CD4-positive, alpha-beta T cell treated with Interferon gamma for 1 hour (primary cell): ENCODE measurements at regions not wholly inside any gene's neighbourhood (a gene's known extent, or its start where the extent isn't known, plus 50 kb on each side); places are given as distances from the start of the nearest gene placed in this dataset.
"Not testable (repeated sequence)": the region's sequence is repeated elsewhere in the genome, so short reads cannot be mapped to it uniquely, and the experiment has no call there.

ENCODE experiments used
- DNase-seq: peaks from one replicate; pipeline ENCODE4 v3.0.0-alpha.2; 2020

- DNase-seq: no peak
Observed at GRCh38 chr18:79596446-79597175, 83.0 kb upstream of the CTDP1 start.

DNA sequence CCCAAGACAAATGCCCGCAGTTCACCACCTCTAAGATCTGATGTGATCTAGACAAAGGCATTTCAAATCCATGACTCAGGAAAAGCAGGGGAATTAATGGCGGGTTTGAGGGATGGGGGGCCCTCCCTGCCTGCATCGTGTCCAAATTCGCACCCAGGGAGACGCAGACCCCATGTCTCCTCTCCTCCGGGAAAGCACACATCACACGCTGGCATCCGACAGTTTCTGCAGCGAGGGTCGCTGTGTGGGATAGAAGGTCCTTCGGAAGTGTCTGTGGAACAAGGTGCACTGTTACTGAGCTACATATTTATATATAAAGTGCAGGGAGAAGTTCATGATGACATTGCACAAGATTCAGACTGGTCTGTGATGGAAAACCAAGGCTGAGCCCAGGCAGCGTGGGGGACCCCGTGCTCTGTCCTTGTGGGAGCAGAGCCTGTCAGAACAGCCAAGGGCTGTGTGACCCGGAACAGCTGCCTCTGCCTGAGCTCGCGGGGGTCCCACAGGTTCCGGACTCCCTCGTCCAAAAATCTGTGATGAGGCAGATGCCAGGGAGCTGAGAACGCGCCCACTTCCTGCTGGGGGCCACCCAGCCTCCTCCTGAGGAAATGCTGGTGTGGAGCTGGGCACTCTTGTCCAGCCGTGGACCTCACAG lies 82.3 kb upstream of the CTDP1 start:
- no peak for DNase-seq

DNA sequence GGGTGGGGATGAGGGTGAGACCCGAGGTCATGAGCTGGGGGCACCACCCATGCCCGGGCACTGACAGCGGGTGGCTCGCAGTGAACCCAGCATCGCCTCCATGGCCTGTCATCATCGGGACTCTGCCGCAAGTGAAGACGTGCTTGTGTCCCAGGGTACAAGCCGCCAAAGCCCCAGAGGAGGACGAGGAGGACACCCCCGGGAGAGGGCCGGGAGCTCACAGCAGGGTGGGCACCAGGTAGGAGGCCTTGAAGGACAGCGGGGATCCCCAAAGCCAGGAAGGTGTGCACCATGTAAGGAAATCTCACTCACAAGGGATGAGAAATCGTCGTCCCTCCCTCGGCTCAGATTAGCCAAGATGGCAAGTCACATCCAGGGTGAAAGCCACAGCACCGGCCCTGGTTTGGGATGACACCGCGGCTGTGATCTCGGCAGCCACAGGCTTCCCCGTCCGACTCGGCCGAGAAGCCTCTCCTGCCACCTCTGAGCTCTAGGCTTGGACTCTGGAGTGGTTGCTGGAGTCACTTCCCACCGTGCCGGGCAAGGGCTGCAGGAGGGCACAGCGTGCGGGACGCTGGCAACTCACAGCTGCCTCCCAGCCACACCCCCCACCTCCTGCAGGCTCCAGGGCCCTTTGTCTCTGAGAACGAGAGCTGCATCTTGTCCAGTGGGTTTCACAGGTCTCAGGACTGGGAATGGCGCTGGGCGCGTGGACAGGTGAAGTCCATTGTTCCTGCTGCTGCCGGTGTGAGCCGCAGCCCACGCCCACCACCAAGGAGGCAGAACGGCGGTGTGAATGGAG lies 81.6 kb upstream of the CTDP1 start:
- DNase-seq: no peak

- no peak for DNase-seq
Observed at GRCh38 chr18:79598633-79599175, 80.9 kb upstream of the CTDP1 start.

DNA sequence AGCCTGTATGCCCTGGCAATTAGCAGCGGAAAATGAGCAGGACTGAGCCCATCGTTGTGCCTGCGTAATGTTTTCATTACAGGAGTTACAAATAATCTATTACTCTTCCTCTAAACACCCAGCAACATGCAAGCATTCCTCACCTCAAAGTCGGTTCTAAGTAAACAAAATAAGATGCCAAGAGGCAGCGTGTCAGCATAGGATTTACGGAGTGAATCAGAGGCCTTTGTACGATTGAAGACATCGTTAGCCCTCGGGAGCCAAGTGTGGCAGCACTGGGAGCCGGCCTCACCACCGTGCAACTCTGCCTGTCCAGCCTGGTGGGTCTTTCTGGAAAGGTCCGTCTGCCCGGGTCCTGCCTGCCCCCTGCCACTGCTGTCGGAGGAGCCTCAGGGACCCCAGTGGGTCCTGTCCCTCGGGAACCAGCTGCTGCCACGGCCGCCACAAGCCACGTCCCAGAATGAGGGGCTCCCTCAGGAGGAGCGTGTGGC lies 80.1 kb upstream of the CTDP1 start:
- no peak for DNase-seq

DNA sequence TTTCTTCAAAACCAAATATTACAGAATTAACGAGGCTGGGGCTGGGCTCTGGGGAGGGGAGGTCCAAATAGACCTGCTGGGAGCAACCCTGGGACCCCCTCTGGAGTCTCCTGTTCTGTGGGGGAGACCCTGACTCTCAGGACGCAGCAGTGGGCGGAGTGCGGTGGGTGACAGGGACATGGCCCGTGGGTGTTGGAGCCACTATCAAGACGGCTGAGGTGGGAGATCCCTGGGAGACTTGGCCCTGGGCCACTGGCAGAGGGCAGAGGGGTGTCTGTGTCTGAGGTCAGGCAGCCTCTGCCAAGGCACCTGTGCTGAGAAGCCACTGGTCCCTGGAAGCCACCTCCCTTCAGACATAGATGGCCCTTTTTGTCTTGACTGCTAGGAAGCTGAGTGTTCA lies 79.5 kb upstream of the CTDP1 start:
- DNase-seq: no peak

GRCh38 chr18:79600596-79600995 lies 79.0 kb upstream of the CTDP1 start:
- DNase-seq: no peak

GRCh38 chr18:79601234-79601633 lies 78.4 kb upstream of the CTDP1 start:
- DNase-seq: no peak

DNA sequence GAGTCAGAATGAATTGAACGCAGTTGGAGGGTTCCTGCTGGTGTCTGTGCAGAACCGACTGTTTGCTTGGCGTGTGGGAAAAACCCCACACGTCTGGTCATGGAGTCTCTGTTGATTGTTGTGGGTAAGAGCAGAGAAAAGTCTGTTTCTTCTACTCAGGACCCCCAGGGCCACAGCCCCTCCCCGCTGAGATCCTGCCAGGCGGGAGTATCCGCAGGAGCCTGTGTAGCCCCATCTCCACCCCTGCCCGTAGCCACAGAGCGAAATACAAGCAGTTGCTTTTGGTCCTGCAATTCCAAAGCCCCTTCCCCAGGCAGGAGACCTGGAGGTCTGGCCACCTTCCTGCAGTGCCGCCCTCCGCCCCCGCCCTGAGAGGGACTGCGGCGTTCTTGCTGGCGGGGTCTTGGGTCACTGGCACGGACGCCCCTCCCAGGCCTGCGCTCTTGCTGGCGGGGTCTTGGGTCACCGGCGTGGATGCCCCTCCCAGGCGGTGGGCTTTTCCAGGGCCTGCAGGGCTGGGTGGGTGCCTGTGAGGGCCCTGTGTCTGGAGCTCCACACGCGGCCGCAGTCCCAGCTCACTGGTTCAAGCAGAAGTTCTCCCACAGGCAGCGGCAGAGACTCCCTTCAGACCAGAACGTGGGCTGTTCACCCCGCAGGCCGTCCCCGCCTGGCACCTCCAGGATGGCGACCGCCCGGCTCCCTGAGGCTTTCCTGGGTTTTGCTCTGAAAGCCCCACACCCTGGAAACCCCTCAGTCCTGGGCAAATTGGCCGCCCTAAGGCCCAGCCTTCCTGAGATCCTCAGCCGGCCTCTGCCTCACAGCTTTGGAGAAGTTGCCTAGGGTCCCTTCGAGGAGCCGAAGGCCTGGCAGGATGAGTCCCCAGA lies 76.0 kb upstream of the CTDP1 start:
- DNase-seq: no peak

DNA sequence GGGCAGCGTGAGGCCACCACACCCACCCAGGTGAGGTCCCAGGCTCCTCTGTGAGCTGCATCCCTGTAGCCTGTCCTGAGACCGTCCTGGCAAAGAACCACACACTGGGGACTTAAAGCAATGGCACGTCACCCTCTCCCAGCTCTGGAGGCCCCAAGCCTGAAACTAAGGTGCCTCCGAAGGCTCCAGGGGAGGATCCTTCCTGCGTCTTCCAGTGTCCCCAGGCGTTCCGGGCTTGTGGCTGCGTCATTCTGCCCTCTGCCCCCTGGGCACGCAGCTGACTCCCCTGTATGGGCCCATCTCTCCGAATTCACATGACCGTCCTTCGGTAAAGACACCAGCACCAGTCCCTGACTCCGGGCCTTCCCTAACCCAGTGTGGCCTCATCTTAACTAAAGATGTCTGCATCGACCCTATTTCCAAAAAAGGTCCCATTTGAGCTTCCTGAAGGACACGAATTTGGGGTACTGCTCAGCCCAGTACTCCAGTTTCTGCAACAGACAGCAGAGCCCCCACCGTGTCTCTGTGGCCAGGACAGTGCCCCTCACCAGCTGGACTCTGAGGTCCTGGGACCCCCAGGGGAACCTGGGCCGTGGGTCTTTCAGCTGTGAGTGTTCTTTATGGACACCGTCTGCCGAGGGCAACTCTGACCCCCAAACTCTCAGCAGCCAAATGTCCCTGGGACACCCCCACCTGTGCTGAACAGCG lies 75.2 kb upstream of the CTDP1 start:
- DNase-seq: no peak

GRCh38 chr18:79604913-79605880 lies 74.4 kb upstream of the CTDP1 start:
- DNase-seq: no peak

DNA sequence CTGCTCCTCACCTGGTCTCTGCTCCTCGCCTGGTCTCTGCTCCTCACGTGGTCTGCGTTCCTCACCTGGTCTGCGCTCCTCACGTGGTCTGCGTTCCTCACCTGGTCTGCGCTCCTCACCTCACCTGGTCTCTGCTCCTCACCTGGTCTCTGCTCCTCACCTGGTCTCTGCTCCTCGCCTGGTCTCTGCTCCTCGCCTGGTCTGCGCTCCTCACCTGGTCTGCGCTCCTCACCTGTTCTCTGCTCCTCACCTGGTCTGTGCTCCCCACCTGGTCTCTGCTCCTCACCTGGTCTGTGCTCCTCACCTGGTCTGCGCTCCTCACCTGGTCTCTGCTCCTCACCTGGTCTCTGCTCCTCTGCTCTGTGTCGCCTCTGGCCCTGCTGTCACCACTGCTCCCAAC lies 73.5 kb upstream of the CTDP1 start:
- not testable (repeated sequence) for DNase-seq

DNA sequence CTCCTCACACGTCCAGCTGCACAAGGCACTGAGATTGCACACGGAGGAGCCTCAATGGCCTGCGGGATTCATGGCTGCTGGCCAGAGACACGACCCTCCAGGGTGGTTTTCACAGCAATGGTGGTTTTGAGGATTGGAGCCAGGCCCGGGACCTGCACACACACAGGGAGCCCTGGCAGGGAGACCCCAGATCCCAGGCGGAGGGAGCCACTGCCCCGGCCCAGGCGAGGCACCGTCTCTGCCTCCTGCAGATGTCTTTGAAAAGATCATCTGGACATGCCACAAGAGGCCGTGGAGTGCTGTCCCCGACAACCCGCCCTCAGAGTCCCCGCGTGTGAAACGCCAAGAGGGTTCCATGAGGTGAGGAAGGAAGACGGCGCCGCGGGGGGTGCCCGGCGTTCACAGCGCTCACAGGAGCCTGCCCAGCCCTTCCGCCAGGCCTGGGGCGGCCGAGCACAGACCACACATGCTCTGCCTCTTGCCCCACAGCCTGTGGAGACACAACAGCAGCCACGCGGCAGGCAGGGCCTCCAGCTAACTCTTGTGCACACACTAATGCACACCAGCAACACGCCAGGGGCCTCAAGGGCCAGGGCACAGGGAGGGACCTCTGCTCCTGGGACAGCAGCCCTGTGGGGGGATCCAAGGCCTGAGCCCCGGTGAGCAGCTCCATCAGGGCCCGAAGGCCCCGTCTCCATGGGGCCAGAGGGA lies 72.8 kb upstream of the CTDP1 start:
- no peak for DNase-seq

- no peak for DNase-seq
Observed at GRCh38 chr18:79607361-79607952, 72.1 kb upstream of the CTDP1 start.

DNA sequence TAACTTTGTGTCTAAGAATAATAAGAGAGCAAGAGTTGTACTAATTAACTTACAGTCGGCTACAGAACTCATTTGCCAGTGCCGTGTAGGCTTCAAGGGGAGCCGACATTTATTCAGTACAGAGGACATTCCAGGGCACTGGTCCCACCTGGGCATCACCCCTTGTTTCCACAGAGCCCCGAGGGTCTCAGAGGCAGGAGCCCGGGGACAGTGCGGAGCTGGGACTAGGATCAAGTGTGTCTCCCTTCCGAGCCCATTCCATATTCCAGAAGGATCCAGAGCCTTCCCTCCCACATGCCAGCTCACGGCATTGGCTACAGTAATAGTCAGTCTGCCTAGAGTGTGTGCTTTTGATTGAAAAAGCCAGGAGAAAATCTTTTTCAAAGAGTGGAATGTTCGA lies 71.5 kb upstream of the CTDP1 start:
- DNase-seq: no peak

- DNase-seq: no peak
Observed at GRCh38 chr18:79608535-79608934, 71.1 kb upstream of the CTDP1 start.

DNA sequence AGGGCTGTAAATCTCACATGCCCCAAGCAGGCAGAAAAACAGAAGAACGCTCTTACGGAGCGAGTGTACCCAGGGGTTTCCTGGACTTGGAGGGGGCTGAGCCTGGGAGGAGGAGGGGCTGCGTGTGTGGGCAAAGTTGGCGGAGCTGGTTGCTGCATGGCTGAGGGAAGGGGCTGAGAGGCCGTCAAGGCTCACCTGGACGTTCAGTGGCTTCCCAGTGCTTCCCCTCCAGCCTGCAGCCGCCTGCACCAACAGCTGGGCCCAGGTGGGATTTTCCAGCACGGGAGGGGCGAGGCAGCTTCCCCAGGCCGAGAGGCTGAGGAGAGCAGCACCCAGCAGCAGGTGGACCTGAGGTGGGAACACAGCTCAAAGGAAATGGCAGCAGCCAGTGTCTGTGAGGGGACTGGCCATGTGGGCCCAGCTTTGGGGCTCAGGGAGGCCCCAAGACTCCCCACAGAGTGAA lies 70.6 kb upstream of the CTDP1 start:
- DNase-seq: no peak

- no peak for DNase-seq
Observed at GRCh38 chr18:79609841-79610281, 69.7 kb upstream of the CTDP1 start.

- DNase-seq: no peak
Observed at GRCh38 chr18:79610461-79611039, 69.1 kb upstream of the CTDP1 start.
